ENCODE measurements at regions not wholly inside any gene's neighbourhood (a gene's known extent, or its start where the extent isn't known, plus 50 kb on each side); places are given as distances from the start of the nearest gene placed in this dataset.
"Not testable (repeated sequence)": the region's sequence is repeated elsewhere in the genome, so short reads cannot be mapped to it uniquely, and the experiment has no call there.

GRCh38 chr2:136715146-136715545, 50.2 kb upstream of the THSD7B start:
- no peak for DNase-seq (ENCODE audit: low read depth in 3 of 3)

DNA sequence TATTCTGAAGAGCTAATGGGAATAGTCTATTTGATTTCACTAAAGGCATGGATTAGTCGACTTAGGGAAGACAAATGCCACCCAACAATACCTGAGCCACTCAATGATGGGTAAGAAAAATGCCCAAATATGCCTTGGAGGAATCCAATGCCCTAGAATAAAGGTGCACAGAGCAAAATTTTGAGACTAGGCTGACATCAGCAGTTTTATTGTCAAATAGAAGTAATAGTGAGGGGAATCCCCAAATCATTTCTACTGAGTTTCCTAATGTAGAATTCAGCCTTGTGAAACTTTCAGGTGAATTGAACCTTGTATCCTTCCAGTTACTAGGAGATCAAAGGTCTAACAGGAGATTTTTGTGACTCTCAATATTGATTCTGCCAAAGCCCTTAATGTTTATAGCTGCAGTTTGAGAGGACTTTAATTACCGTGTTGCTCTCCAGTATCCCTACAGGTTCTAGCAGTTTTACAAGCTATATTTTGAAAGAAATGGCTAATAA, 50.8 kb upstream of the THSD7B start:
- no peak for DNase-seq (ENCODE audit: low read depth in 3 of 3)

GRCh38 chr2:136713739-136714138, 51.6 kb upstream of the THSD7B start:
- no peak for DNase-seq (ENCODE audit: low read depth in 3 of 3)

- no peak for DNase-seq (ENCODE audit: low read depth in 3 of 3)
Observed at GRCh38 chr2:136705336-136705735, 60.0 kb upstream of the THSD7B start.

GRCh38 chr2:136703214-136703613, 62.1 kb upstream of the THSD7B start:
- no peak for DNase-seq (ENCODE audit: low read depth in 3 of 3)

GRCh38 chr2:136696438-136696837, 68.9 kb upstream of the THSD7B start:
- DNase-seq (ENCODE audit: low read depth in 3 of 3) = no peak

DNA sequence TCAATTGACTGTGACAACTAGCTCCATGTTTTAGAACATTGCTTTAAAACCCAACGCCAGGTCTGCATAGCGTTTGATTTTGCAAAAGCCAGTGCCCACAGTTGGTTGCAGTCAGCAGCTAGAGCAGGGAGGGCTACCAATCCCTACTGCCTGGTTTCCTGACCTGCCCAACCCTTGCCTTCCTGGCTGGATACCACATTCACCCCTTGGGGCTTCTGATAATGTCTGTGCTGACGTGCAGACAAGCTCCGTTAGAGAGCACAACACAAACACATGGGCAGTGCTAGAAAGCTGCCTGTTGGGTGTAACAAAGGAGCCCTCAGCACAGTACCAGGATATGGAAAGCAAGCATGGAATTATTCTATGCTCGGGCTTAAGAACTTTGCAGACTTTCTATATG, 71.4 kb upstream of the THSD7B start:
- no peak for DNase-seq (ENCODE audit: low read depth in 3 of 3)

- DNase-seq (ENCODE audit: low read depth in 3 of 3) = not testable (repeated sequence)
Observed at GRCh38 chr2:136680079-136680478, 85.3 kb upstream of the THSD7B start.

- DNase-seq (ENCODE audit: low read depth in 3 of 3) = no peak
Observed at GRCh38 chr2:136665736-136666135, 99.6 kb upstream of the THSD7B start.

GRCh38 chr2:136664713-136665405, 100.5 kb upstream of the THSD7B start:
- no peak for DNase-seq (ENCODE audit: low read depth in 3 of 3)

- DNase-seq (ENCODE audit: low read depth in 3 of 3) = no peak
Observed at GRCh38 chr2:136658201-136658600, 107.1 kb upstream of the THSD7B start.

- DNase-seq (ENCODE audit: low read depth in 3 of 3) = no peak
Observed at GRCh38 chr2:136653861-136654260, 111.5 kb upstream of the THSD7B start.

- no peak for DNase-seq (ENCODE audit: low read depth in 3 of 3)
Observed at GRCh38 chr2:136651456-136652010, 113.8 kb upstream of the THSD7B start.

DNA sequence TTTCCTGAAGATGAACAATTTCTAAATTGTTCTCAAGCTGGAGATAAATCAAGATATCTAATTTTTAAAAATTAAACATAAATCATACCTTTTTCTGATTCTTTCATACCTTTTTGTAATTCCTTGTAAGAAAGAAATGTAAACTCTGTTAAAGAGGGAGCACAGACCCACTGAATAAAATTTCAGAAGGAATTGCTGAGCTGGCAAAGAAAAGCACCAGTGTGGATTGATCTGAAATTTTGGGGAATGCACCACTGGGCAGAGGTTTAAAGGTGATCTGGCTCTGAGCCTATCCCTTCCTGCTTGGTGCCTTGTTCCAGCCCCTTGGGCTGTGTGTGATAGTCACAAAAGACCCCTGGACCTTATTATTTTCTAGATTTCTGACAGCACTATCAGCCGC, 118.3 kb upstream of the THSD7B start:
- no peak for DNase-seq (ENCODE audit: low read depth in 3 of 3)

DNA sequence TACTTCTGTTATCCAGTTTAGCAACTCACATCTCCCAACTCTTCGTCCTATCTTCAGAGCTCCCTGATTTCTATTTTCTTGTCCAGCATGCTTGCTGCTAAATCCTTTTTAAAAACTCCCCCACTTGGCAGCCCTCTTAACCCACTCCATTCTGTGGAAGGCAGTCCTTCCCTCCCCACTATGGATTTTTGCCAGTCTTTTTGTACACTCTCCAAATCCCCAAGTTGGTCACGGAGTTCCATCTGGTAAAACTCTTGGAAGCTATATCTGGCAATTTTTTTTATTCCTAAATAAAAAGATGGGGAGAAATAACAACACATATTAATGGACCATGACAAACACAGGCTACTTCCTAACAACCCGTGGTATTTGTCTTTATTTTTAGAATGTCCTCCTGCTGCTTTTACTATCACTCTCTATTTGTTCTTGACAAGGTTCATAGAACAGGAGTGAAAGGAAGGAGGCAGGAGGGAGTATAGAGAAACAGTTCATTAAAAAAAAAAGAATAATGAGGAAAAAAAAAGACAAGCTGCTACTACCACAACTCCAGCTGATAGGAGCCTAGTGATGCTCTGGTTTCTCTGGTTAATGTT, 120.0 kb upstream of the THSD7B start:
- no peak for DNase-seq (ENCODE audit: low read depth in 3 of 3)

GRCh38 chr2:136639651-136640050, 125.7 kb upstream of the THSD7B start:
- DNase-seq (ENCODE audit: low read depth in 3 of 3) = no peak

DNA sequence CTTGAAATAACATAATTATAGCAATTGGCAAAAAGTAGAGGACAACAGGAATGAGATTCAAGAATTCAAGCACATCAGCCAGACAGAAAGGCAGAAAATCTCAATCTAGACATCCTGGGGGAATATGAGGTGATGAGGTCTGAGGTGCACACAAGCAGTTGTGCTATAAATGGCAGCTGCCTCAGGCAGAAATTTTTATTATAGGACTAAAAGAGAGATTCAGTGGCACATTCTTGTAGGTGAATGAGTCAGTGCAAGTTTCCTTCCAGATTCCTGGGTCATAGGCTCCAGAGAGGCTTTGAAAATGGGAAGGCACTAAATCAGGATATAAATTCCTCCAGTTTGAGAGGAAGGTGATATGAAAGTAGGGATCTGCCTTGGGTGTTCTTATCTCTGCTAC, 127.2 kb upstream of the THSD7B start:
- DNase-seq (ENCODE audit: low read depth in 3 of 3) = no peak

DNA sequence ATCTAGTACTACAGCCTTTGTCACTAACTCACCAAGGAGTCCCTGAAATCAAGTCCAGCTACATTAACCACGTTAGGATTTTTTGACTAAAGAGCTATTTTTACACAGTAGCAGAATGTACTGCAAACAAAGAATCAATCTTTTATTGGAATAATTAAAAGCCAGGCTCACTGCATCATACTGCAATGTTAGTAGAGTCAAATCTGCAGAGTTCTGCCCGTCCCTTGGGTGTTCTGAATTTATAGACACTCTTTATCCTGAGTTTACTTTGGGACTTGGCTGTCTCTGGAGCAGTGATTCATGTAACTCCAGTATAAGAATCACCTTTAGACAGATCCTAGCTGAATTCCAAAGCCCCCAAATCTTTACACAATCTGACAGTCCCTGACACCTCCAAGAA, 127.9 kb upstream of the THSD7B start:
- no peak for DNase-seq (ENCODE audit: low read depth in 3 of 3)

DNA sequence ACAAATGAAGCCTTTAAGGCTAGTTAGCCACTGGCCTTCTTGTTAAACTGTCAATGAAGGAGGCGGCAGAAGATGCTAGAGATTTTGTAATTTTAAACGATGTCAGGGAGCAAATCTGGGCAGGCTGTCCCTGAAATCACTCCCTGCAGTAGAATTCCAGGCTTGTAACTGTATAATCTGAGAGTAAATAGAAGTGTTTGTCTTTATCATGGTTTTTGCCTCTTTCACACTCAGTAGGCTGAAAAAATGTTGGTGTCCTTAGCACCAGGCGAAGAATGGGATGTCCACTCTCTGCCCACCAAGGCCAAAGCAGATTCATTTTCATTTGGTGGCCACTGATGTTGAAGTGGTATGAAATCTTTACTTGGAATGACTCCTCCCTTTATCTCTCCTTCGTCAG, 136.9 kb upstream of the THSD7B start:
- DNase-seq (ENCODE audit: low read depth in 3 of 3) = no peak

GRCh38 chr2:136613096-136613495, 152.2 kb upstream of the THSD7B start:
- DNase-seq (ENCODE audit: low read depth in 3 of 3) = no peak

DNA sequence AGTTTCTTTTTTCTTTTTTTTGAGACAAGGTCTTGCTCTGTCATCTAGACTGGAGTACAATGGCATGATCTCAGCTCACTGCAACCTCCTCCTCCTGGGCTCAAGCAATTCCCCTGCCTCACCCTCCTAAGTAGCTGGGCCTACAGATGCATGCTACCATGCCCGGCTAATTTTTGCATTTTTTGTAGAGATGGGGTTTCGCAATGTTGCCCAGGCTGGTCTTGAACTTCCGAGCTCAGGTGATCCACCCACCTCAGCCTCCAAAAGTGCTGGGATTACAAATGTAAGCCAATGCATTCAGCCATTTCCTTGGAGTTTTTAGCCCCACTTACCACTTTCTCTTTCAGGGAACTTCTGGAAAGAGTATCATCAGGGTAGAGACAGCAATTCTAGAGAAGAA, 153.3 kb upstream of the THSD7B start:
- no peak for DNase-seq (ENCODE audit: low read depth in 3 of 3)

GRCh38 chr2:136611451-136611850, 153.9 kb upstream of the THSD7B start:
- DNase-seq (ENCODE audit: low read depth in 3 of 3) = no peak

DNA sequence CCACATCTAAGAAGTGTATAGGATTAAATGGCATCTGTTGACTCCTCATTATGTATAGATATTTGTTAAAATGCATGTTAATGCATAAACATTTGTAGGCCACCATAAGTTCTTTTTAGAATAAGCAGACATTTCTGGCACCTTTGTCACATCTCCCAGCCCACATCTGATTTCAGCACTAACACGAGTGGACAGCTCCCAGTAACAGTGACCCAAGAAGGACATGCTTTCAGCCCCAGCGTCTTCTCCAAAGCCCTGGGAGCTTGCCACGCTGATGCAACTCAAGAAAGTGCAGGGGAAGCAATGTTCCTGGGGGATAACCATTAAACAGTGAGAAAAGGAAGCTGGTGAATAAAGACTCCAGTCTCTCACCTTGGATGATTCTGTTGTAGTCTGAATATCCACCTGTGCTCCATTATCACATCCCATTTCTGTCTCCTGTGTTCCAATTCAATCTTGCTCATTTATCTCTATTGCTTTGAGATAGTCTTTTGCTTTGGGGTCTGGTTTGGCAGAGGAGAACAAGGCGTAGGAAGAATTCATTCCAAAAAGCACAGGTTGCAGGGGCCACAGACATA, 182.6 kb upstream of the THSD7B start:
- DNase-seq (ENCODE audit: low read depth in 3 of 3) = no peak
